GM18498 (cell line): ENCODE measurements at regions not wholly inside any gene's neighbourhood (a gene's known extent, or its start where the extent isn't known, plus 50 kb on each side); places are given as distances from the start of the nearest gene placed in this dataset.
A peak's percentile ranks its signal among the peaks of the same experiment; 100 is the strongest.

Source experiments
- ATAC-seq: cut with Tn5 transposase; IDR thresholded peaks from one replicate; pipeline ENCODE4 v1.9.1; 2021; ENCODE audit warnings: mild to moderate bottlenecking, moderate library complexity; ENCODE audit not compliant: unreplicated experiment

GRCh38 chr3:19725000-19725399 lies 209.0 kb downstream of the EFHB start:
- ATAC-seq: no peak

- ATAC-seq: no peak
These were observed 216.3 kb downstream of the EFHB start for GRCh38 chr3:19717736-19718135.

GRCh38 chr3:19711160-19711782 lies 222.7 kb downstream of the EFHB start:
- peak; percentile 76 for ATAC-seq

- peak; percentile 65 for ATAC-seq
These were observed 231.5 kb downstream of the EFHB start for GRCh38 chr3:19702416-19703078.

GRCh38 chr3:19688767-19689166 lies 245.2 kb downstream of the EFHB start:
- no peak for ATAC-seq

- ATAC-seq: no peak
These were observed 265.9 kb downstream of the EFHB start for GRCh38 chr3:19668163-19668562.

GRCh38 chr3:19662486-19662885 lies 271.5 kb downstream of the EFHB start:
- ATAC-seq: no peak

- no peak for ATAC-seq
These were observed 281.7 kb downstream of the EFHB start for GRCh38 chr3:19652336-19652735.

GRCh38 chr3:19645093-19645492 lies 288.9 kb downstream of the EFHB start:
- peak; percentile 60 for ATAC-seq

GRCh38 chr3:19644405-19644804 lies 289.6 kb downstream of the EFHB start:
- peak; percentile 71 for ATAC-seq

GRCh38 chr3:19641408-19641807 lies 292.6 kb downstream of the EFHB start:
- ATAC-seq: no peak

GRCh38 chr3:19632099-19633074 lies 301.6 kb downstream of the EFHB start:
- no peak for ATAC-seq

- peak; percentile 73 for ATAC-seq
These were observed 335.1 kb downstream of the EFHB start for GRCh38 chr3:19598870-19599269.

GRCh38 chr3:19596408-19596807 lies 337.6 kb downstream of the EFHB start:
- ATAC-seq: peak; percentile 79

GRCh38 chr3:19595884-19596283 lies 338.1 kb downstream of the EFHB start:
- ATAC-seq: peak; percentile 14
